ENCODE measurements at regions not wholly inside any gene's neighbourhood (a gene's known extent, or its start where the extent isn't known, plus 50 kb on each side); places are given as distances from the start of the nearest gene placed in this dataset.
A peak's percentile ranks its signal among the peaks of the same experiment; 100 is the strongest.

- DNase-seq: no peak
- peak overlapping the region in 1 of 2 donors; percentile 16 for H3K27ac Mint-ChIP-seq
- H3K4me1 Mint-ChIP-seq: peaks cover 5% of the 10 kb centered on the region
- ATAC-seq: no peak
- no peaks in the 10 kb centered on the region for H3K9me3 Mint-ChIP-seq
- H3K27me3 Mint-ChIP-seq: no peaks in the 10 kb centered on the region
- H3K4me3 Mint-ChIP-seq: no peak overlapping the region
These were observed 51.9 kb downstream of the CEBPB start for GRCh38 chr20:50242548-50242862.

GRCh38 chr20:50242863-50243609, 52.4 kb downstream of the CEBPB start:
- Mint-ChIP-seq H3K27me3 (no peaks in the 10 kb centered on the region), H3K9me3 (no peaks in the 10 kb centered on the region)
- no peak for ATAC-seq

GRCh38 chr20:50243610-50244351, 53.2 kb downstream of the CEBPB start:
- no peak overlapping the region for H3K27ac Mint-ChIP-seq
- ATAC-seq (no peak), DNase-seq (no peak)
- no peak overlapping the region for H3K4me3 Mint-ChIP-seq
- H3K27me3 Mint-ChIP-seq: no peaks in the 10 kb centered on the region
- no peaks in the 10 kb centered on the region for H3K9me3 Mint-ChIP-seq
- peaks cover 5% of the 10 kb centered on the region for H3K4me1 Mint-ChIP-seq

More at GRCh38 chr20:50242863-50243609, 52.4 kb downstream of the CEBPB start:
- H3K4me1 Mint-ChIP-seq: peaks cover 5% of the 10 kb centered on the region
- no peak overlapping the region for H3K4me3 Mint-ChIP-seq
- DNase-seq: no peak
- peak overlapping the region in 1 of 2 donors; percentile 16 for H3K27ac Mint-ChIP-seq

GRCh38 chr20:50244352-50245149, 53.9 kb downstream of the CEBPB start:
- Mint-ChIP-seq H3K4me1 (peaks cover 5% of the 10 kb centered on the region), H3K4me3 (no peak overlapping the region), H3K27me3 (no peaks in the 10 kb centered on the region), H3K9me3 (no peaks in the 10 kb centered on the region), H3K27ac (no peak overlapping the region)
- DNase-seq (no peak), ATAC-seq (no peak)

GRCh38 chr20:50245498-50246366, 55.1 kb downstream of the CEBPB start:
- Mint-ChIP-seq H3K27me3 (no peaks in the 10 kb centered on the region), H3K4me3 (no peak overlapping the region), H3K27ac (peak overlapping the region; percentile 52 to 89), H3K4me1 (peaks cover 5% of the 10 kb centered on the region), H3K9me3 (no peaks in the 10 kb centered on the region)
- no peak for ATAC-seq
- DNase-seq: no peak

- Mint-ChIP-seq H3K4me1 (peaks cover 5% of the 10 kb centered on the region), H3K27ac (peak overlapping the region in 1 of 2 donors; percentile 61), H3K4me3 (no peak overlapping the region), H3K9me3 (no peaks in the 10 kb centered on the region), H3K27me3 (no peaks in the 10 kb centered on the region)
- DNase-seq (no peak), ATAC-seq (no peak)
These were observed 56.0 kb downstream of the CEBPB start for GRCh38 chr20:50246367-50247195.

- Mint-ChIP-seq H3K27me3 (no peaks in the 10 kb centered on the region), H3K4me1 (peaks cover 5% of the 10 kb centered on the region), H3K27ac (peak overlapping the region in 1 of 2 donors; percentile 2), H3K4me3 (no peak overlapping the region), H3K9me3 (no peaks in the 10 kb centered on the region)
- ATAC-seq (no peak), DNase-seq (no peak)
These were observed 56.8 kb downstream of the CEBPB start for GRCh38 chr20:50247196-50248094.

- Mint-ChIP-seq H3K4me1 (peaks cover 5% of the 10 kb centered on the region), H3K27me3 (no peaks in the 10 kb centered on the region), H3K9me3 (no peaks in the 10 kb centered on the region), H3K4me3 (no peak overlapping the region), H3K27ac (peak overlapping the region in 1 of 2 donors; percentile 2)
- DNase-seq (no peak), ATAC-seq (no peak)
These were observed 57.5 kb downstream of the CEBPB start for GRCh38 chr20:50248104-50248641.

- H3K9me3 Mint-ChIP-seq: no peaks in the 10 kb centered on the region
- DNase-seq: no peak
- no peak for ATAC-seq
- peak overlapping the region in 1 of 2 donors; percentile 13 for H3K27ac Mint-ChIP-seq
- peaks cover 5% of the 10 kb centered on the region for H3K4me1 Mint-ChIP-seq
- H3K27me3 Mint-ChIP-seq: no peaks in the 10 kb centered on the region
- no peak overlapping the region for H3K4me3 Mint-ChIP-seq
These were observed 59.1 kb downstream of the CEBPB start for GRCh38 chr20:50249447-50250388.

- no peak for DNase-seq
- Mint-ChIP-seq H3K4me1 (no peaks in the 10 kb centered on the region), H3K27me3 (no peaks in the 10 kb centered on the region), H3K4me3 (no peak overlapping the region), H3K9me3 (no peaks in the 10 kb centered on the region), H3K27ac (no peak overlapping the region)
- ATAC-seq: no peak
These were observed 60.2 kb downstream of the CEBPB start for GRCh38 chr20:50250679-50251382.

- ATAC-seq: no peak
- no peak for DNase-seq
- no peak overlapping the region for H3K27ac Mint-ChIP-seq
- no peaks in the 10 kb centered on the region for H3K27me3 Mint-ChIP-seq
- no peak overlapping the region for H3K4me3 Mint-ChIP-seq
- no peaks in the 10 kb centered on the region for H3K4me1 Mint-ChIP-seq
- no peaks in the 10 kb centered on the region for H3K9me3 Mint-ChIP-seq
These were observed 60.7 kb downstream of the CEBPB start for GRCh38 chr20:50251383-50251748.

- Mint-ChIP-seq H3K9me3 (no peaks in the 10 kb centered on the region), H3K4me1 (no peaks in the 10 kb centered on the region), H3K27ac (peak overlapping the region in 1 of 2 donors; percentile 20), H3K27me3 (no peaks in the 10 kb centered on the region), H3K4me3 (no peak overlapping the region)
- ATAC-seq (no peak), DNase-seq (no peak)
These were observed 61.4 kb downstream of the CEBPB start for GRCh38 chr20:50251992-50252511.

All from stimulated activated naive CD8-positive, alpha-beta T cell treated with anti-CD3 and anti-CD28 coated beads, Interleukin-15, amount 100 ng/mL, for 72 hours (primary cell).